ENCODE measurements at regions not wholly inside any gene's neighbourhood (a gene's known extent, or its start where the extent isn't known, plus 50 kb on each side); places are given as distances from the start of the nearest gene placed in this dataset.

- H3K9me3 ChIP-seq, result no peaks in the 10 kb centered on the region
- no peak overlapping the region for H3K4me3 ChIP-seq
- TF ChIP-seq POLR2AphosphoS5 (IDR thresholded peaks at IDR 0.05; ENCODE audit: insufficient read depth in 1 of 2, low read depth in 1 of 2) (no peak), CTCF (IDR thresholded peaks at IDR 0.05) (no peak), POLR2A (IDR thresholded peaks at IDR 0.05) (no peak)
- DNase-seq (ENCODE audit: extremely low spot score in 2 of 2), result no peak
- no peaks in the 10 kb centered on the region for H3K27me3 ChIP-seq
- no peak overlapping the region for H3K27ac ChIP-seq
- intact Hi-C loops (cut with DNase I), result no loop called here
- no peaks in the 10 kb centered on the region for H3K36me3 ChIP-seq
- no peaks in the 10 kb centered on the region for H3K4me1 ChIP-seq
These were observed 267.1 kb upstream of the FOXN3 start for GRCh38 chr14:89684139-89684538.

- TF ChIP-seq CTCF (IDR thresholded peaks at IDR 0.05), result no peak
- TF ChIP-seq POLR2A (IDR thresholded peaks at IDR 0.05), result no peak
- TF ChIP-seq POLR2AphosphoS5 (IDR thresholded peaks at IDR 0.05; ENCODE audit: insufficient read depth in 1 of 2, low read depth in 1 of 2), result no peak
- H3K9me3 ChIP-seq, result no peaks in the 10 kb centered on the region
- H3K27me3 ChIP-seq, result no peaks in the 10 kb centered on the region
- H3K36me3 ChIP-seq, result no peaks in the 10 kb centered on the region
- H3K27ac ChIP-seq, result no peak overlapping the region
- H3K4me3 ChIP-seq, result no peak overlapping the region
- intact Hi-C loops (cut with DNase I), result no loop called here
- no peaks in the 10 kb centered on the region for H3K4me1 ChIP-seq
- no peak for DNase-seq (ENCODE audit: extremely low spot score in 2 of 2)
These were observed 264.3 kb upstream of the FOXN3 start for GRCh38 chr14:89681086-89682018.

GRCh38 chr14:89680156-89680555, 263.1 kb upstream of the FOXN3 start:
- Histone ChIP-seq H3K36me3 (no peaks in the 10 kb centered on the region), H3K4me1 (no peaks in the 10 kb centered on the region), H3K27ac (no peak overlapping the region), H3K9me3 (no peaks in the 10 kb centered on the region), H3K4me3 (no peak overlapping the region), H3K27me3 (no peaks in the 10 kb centered on the region)
- intact Hi-C loops (cut with DNase I), result no loop called here
- no peak for TF ChIP-seq CTCF (IDR thresholded peaks at IDR 0.05)
- TF ChIP-seq POLR2AphosphoS5 (IDR thresholded peaks at IDR 0.05; ENCODE audit: insufficient read depth in 1 of 2, low read depth in 1 of 2), result no peak
- no peak for TF ChIP-seq POLR2A (IDR thresholded peaks at IDR 0.05)
- no peak for DNase-seq (ENCODE audit: extremely low spot score in 2 of 2)

GRCh38 chr14:89678768-89679167, 261.7 kb upstream of the FOXN3 start:
- Histone ChIP-seq H3K27ac (no peak overlapping the region), H3K27me3 (no peaks in the 10 kb centered on the region), H3K36me3 (no peaks in the 10 kb centered on the region), H3K9me3 (no peaks in the 10 kb centered on the region), H3K4me1 (no peaks in the 10 kb centered on the region), H3K4me3 (no peak overlapping the region)
- intact Hi-C loops (cut with DNase I), result no loop called here
- TF ChIP-seq CTCF (IDR thresholded peaks at IDR 0.05) (no peak), POLR2AphosphoS5 (IDR thresholded peaks at IDR 0.05; ENCODE audit: insufficient read depth in 1 of 2, low read depth in 1 of 2) (no peak)
- no peak for DNase-seq (ENCODE audit: extremely low spot score in 2 of 2)

GRCh38 chr14:89675590-89675989, 258.6 kb upstream of the FOXN3 start:
- H3K27ac ChIP-seq, result no peak overlapping the region
- no peak for TF ChIP-seq POLR2AphosphoS5 (IDR thresholded peaks at IDR 0.05; ENCODE audit: insufficient read depth in 1 of 2, low read depth in 1 of 2)
- TF ChIP-seq POLR2A (IDR thresholded peaks at IDR 0.05), result no peak
- H3K9me3 ChIP-seq, result no peaks in the 10 kb centered on the region
- H3K36me3 ChIP-seq, result no peaks in the 10 kb centered on the region
- no peak overlapping the region for H3K4me3 ChIP-seq
- H3K27me3 ChIP-seq, result no peaks in the 10 kb centered on the region
- DNase-seq (ENCODE audit: extremely low spot score in 2 of 2), result no peak
- intact Hi-C loops (cut with DNase I), result no loop called here
- no peaks in the 10 kb centered on the region for H3K4me1 ChIP-seq

All from vagina (tissue), 2 donors.